GM10266 (cell line): ENCODE measurements at regions not wholly inside any gene's neighbourhood (a gene's known extent, or its start where the extent isn't known, plus 50 kb on each side); places are given as distances from the start of the nearest gene placed in this dataset.

Source experiments
- DNase-seq: peaks from one replicate; pipeline ENCODE4 v3.0.0; 2012; ENCODE audit errors: extremely low spot score
- CTCF ChIP-seq: IDR thresholded peaks from 2 replicates; pipeline ENCODE4 v1.5.1; 2012; ENCODE audit warnings: mild to moderate bottlenecking, low read depth; ENCODE audit not compliant: control insufficient read depth, insufficient read depth; ENCODE audit errors: missing control alignments

- no peak for TF ChIP-seq CTCF
- no peak for DNase-seq
Measured at GRCh38 chr22:48667289-48667688, 1160.4 kb downstream of the BRD1 start.

- no peak for DNase-seq
- no peak for TF ChIP-seq CTCF
Measured at GRCh38 chr22:48666620-48667019, 1161.1 kb downstream of the BRD1 start.

GRCh38 chr22:48665311-48665995 is 1162.2 kb downstream of the BRD1 start:
- no peak for TF ChIP-seq CTCF
- DNase-seq: no peak

GRCh38 chr22:48664586-48664985 is 1163.1 kb downstream of the BRD1 start:
- DNase-seq: no peak
- no peak for TF ChIP-seq CTCF

- DNase-seq: no peak
Measured at GRCh38 chr22:48663297-48663696, 1164.4 kb downstream of the BRD1 start.

GRCh38 chr22:48662476-48663135 is 1165.1 kb downstream of the BRD1 start:
- DNase-seq: no peak
- no peak for TF ChIP-seq CTCF

More at GRCh38 chr22:48663297-48663696, 1164.4 kb downstream of the BRD1 start:
- TF ChIP-seq CTCF: no peak

GRCh38 chr22:48661984-48662383 is 1165.7 kb downstream of the BRD1 start:
- TF ChIP-seq CTCF: no peak
- DNase-seq: no peak
